HL-60 (cell line): ENCODE measurements at regions not wholly inside any gene's neighbourhood (a gene's known extent, or its start where the extent isn't known, plus 50 kb on each side); places are given as distances from the start of the nearest gene placed in this dataset.

Experiments
- DNase-seq, 2 experiments: peaks; one replicate each; pipeline ENCODE4 v3.0.0-alpha.2; 2010 to 2020; ENCODE audit warnings: low read depth in 1 of 2, low spot score in 1 of 2
- H3K27ac ChIP-seq: fragments of 250-450 bp; sonication (Bioruptor Pico); replicated peaks from 2 replicates; pipeline ENCODE4 v1.5.1; 2020; ENCODE audit warnings: mild to moderate bottlenecking, moderate library complexity
- H3K27me3 ChIP-seq: fragments of 250-450 bp; sonication (Bioruptor Pico); 2 replicates; pipeline ENCODE4 v1.5.1; 2021; ENCODE audit warnings: mild to moderate bottlenecking, moderate library complexity; ENCODE audit not compliant: insufficient read depth, poor library complexity, severe bottlenecking
- H3K4me3 ChIP-seq: replicated peaks from 2 replicates; pipeline ENCODE4 v1.5.1; 2011; ENCODE audit warnings: mild to moderate bottlenecking, control low read depth, low read length; ENCODE audit not compliant: insufficient read depth
- GABPA ChIP-seq: IDR thresholded peaks from 2 replicates; pipeline ENCODE4 v1.6.1; 2012; ENCODE audit warnings: low read depth
- POLR2AphosphoS5 ChIP-seq: IDR thresholded peaks from 2 replicates; pipeline ENCODE4 v1.6.1; 2012; ENCODE audit warnings: low read depth
- SPI1 ChIP-seq: IDR thresholded peaks from 2 replicates; pipeline ENCODE4 v1.6.1; 2012; ENCODE audit warnings: low read depth, mild to moderate bottlenecking, borderline replicate concordance
- TF ChIP-seq, protein P1 (sequence below): IDR thresholded peaks from 2 replicates; pipeline ENCODE4 v1.6.1; 2012; ENCODE audit warnings: low read depth; ENCODE audit not compliant: insufficient replicate concordance
- TF ChIP-seq, protein P2 (sequence below): IDR thresholded peaks from one replicate; pipeline ENCODE4 v1.5.1; 2011; ENCODE audit warnings: low read length, control low read depth, inconsistent platforms; ENCODE audit not compliant: insufficient read depth

DNA sequence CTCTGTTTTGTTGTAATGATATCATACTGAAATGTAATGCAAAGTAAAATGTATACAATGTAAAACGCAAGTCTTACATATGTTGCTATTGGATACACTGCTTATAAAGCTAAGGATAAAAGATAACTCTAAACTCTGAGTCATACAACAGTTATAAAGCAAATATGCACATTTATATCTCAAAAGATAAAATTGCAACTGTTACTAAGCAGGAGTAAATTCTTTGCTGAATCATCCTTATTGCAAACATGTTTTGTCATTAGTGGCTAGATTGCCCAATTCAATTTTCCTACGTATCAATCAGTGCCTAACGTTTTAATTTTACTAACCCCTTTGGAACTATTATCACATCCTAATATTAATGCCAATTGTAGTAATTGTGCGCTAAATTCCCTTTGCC is 762.9 kb downstream of the LTN1 start:
- no peak overlapping the region for H3K4me3 ChIP-seq
- H3K27me3 ChIP-seq = no peaks in the 10 kb centered on the region
- TF ChIP-seq SPI1 (no peak), POLR2AphosphoS5 (no peak), GABPA (no peak)
- TF ChIP-seq, protein P1, sequence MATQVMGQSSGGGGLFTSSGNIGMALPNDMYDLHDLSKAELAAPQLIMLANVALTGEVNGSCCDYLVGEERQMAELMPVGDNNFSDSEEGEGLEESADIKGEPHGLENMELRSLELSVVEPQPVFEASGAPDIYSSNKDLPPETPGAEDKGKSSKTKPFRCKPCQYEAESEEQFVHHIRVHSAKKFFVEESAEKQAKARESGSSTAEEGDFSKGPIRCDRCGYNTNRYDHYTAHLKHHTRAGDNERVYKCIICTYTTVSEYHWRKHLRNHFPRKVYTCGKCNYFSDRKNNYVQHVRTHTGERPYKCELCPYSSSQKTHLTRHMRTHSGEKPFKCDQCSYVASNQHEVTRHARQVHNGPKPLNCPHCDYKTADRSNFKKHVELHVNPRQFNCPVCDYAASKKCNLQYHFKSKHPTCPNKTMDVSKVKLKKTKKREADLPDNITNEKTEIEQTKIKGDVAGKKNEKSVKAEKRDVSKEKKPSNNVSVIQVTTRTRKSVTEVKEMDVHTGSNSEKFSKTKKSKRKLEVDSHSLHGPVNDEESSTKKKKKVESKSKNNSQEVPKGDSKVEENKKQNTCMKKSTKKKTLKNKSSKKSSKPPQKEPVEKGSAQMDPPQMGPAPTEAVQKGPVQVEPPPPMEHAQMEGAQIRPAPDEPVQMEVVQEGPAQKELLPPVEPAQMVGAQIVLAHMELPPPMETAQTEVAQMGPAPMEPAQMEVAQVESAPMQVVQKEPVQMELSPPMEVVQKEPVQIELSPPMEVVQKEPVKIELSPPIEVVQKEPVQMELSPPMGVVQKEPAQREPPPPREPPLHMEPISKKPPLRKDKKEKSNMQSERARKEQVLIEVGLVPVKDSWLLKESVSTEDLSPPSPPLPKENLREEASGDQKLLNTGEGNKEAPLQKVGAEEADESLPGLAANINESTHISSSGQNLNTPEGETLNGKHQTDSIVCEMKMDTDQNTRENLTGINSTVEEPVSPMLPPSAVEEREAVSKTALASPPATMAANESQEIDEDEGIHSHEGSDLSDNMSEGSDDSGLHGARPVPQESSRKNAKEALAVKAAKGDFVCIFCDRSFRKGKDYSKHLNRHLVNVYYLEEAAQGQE = no peak
- TF ChIP-seq, protein P2, sequence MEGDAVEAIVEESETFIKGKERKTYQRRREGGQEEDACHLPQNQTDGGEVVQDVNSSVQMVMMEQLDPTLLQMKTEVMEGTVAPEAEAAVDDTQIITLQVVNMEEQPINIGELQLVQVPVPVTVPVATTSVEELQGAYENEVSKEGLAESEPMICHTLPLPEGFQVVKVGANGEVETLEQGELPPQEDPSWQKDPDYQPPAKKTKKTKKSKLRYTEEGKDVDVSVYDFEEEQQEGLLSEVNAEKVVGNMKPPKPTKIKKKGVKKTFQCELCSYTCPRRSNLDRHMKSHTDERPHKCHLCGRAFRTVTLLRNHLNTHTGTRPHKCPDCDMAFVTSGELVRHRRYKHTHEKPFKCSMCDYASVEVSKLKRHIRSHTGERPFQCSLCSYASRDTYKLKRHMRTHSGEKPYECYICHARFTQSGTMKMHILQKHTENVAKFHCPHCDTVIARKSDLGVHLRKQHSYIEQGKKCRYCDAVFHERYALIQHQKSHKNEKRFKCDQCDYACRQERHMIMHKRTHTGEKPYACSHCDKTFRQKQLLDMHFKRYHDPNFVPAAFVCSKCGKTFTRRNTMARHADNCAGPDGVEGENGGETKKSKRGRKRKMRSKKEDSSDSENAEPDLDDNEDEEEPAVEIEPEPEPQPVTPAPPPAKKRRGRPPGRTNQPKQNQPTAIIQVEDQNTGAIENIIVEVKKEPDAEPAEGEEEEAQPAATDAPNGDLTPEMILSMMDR = no peak
- H3K27ac ChIP-seq = no peak overlapping the region
- DNase-seq = peak in 1 of 2 experiments; percentile 20

DNA sequence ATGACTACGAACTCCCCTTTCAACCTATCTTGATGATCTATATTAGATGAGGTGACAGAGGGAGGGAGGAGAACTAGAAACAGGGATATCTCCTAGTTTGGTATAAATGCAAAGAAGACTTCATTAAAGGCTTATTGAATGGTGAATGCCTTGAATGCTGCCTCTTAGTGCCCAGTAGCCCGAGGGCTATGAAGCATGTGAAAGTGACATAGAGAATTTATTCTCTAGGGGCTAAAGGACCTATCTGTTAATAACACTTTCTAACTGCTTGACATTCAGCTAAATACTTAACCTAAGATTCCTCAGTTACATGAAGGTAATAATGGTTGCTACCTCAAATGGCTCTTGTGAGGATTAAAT is 764.1 kb downstream of the LTN1 start:
- DNase-seq = no peak
- TF ChIP-seq SPI1 = no peak
- no peak for TF ChIP-seq POLR2AphosphoS5
- no peak for TF ChIP-seq GABPA
- TF ChIP-seq, protein P1 = no peak
- TF ChIP-seq, protein P2 = no peak
- Histone ChIP-seq H3K4me3 (no peak overlapping the region), H3K27me3 (no peaks in the 10 kb centered on the region), H3K27ac (no peak overlapping the region)

DNA sequence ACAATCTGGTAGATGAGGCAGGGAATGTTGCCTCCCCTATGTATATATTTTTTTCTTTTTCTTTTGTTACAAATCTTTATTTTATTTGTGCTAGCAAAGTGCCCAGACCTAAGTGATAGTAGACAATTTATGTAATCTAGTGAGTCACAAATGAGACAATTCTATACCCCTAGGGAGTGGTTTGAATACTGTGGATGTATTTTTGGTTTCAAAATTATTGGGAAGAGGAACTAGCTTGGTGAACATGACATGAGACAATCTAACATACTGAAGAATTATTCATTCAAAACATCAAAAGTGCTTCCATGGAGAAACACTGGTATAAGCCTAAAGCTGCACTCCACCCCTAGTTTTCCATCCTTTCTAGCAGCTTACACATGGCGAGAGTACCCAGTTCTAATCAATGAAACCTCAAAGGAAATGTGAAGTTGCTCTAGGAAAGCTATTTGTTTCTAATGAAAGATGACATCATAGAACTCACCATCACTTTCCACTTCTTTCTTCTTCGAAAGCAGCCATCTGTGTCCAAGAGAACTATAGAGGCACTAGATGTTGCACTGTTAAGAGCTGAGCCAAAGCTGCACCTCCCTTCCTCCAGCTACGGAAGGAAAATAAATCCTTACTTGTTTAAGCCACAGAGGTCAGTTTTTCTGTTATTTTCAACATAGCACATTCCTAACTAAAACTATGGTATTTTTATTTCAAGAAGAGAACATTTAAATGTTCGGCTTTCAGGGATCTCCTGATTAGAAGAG is 764.6 kb downstream of the LTN1 start:
- TF ChIP-seq POLR2AphosphoS5 (no peak), GABPA (no peak)
- TF ChIP-seq, protein P1 = no peak
- TF ChIP-seq, protein P2 = no peak
- Histone ChIP-seq H3K27me3 (no peaks in the 10 kb centered on the region), H3K27ac (no peak overlapping the region), H3K4me3 (no peak overlapping the region)
- no peak for DNase-seq
